ENCODE measurements at regions not wholly inside any gene's neighbourhood (a gene's known extent, or its start where the extent isn't known, plus 50 kb on each side); places are given as distances from the start of the nearest gene placed in this dataset.
"Not testable (repeated sequence)": the region's sequence is repeated elsewhere in the genome, so short reads cannot be mapped to it uniquely, and the experiment has no call there.

DNA sequence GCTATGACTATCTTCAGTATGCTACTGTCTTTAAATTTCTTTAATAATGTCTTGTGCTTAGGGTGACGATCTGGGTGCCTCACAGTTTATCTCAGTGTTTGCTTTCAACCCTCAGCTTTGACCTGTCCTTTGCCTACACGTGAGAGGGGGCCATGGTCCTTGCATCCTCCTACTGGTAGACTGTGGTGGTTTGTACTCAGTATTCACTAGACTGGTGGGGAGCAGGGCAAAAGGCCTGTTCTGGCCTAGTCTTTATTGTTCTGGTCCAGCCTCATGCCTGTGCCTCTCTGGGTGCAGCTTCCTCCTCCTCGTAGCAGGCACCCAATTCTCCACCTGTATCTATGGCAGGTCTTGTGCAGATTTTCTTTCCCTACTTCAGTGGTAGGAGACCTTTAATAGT, 354.9 kb downstream of the CD109 start:
- DNase-seq (ENCODE audit: low read depth in 2 of 2) = no peak

DNA sequence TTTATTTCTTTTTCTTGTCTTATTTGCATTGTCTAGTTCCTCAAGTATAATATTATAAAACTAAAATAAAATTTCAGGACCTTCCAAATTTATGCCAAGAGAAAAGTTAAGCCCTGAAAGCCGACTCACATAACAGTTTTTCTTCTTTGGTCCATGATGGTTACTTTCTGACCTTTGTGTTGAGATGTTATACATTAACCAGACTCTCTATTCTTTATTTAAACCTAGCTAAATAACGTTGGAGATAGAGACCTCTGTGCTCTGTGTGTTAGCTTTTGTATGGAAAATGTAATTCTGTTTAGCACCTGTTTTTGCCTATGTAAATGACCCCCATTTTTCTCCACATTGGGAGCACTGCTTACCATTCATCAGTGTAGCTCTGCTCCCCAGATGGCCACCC, 352.4 kb downstream of the CD109 start:
- DNase-seq (ENCODE audit: low read depth in 2 of 2) = no peak

DNA sequence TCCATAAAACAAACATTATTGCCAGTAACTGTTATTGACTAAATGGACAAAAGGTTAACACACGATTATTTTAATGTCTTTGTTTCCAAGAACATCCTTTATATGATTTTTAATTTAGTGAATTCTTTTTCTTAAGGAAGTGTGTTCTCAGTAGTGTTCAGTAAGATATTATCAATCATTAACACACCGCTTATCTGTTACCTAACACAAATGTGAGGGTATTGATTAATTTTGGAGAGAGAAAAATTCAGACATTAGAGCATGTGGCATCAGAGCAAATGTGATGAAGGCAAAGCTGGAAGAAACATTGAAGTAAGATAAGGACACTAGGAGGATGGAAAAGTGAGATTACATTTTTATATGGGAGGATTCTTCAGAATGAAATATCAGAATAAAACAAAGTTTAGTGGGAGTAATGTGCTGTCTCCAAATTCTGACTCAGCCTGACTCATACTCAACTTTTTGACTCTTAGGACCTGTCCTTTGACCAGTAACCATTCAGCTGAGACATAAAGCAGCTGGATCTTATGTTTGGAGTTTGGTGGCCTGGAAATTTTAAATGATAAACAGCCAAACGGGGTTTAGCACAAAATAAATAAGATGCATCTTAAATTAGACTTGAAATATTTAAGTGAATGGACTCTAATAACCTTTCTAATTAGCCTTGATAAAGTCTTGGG, 348.6 kb downstream of the CD109 start:
- no peak for DNase-seq (ENCODE audit: low read depth in 2 of 2)

GRCh38 chr6:74041420-74041819, 345.4 kb downstream of the CD109 start:
- no peak for DNase-seq (ENCODE audit: low read depth in 2 of 2)

DNA sequence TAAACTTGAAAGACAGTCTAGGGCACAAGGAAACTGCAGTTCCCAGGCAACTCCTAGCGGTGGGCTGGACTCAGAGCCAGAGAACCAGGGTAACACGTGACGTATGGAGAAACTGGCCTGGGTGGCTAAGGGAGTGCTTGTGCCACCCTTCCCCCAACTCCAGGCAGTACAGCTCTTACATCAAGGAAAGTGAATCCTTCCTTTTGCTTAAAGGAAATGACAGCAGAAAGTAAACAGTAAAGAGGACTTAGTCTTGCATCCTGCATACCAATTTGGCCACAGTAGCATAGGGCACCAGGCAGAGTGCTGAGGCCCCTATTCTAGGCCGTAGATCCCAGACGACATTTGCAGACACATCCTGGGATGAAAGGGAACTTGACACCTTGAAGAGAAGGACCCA, 322.8 kb downstream of the CD109 start:
- no peak for DNase-seq (ENCODE audit: low read depth in 2 of 2)

GRCh38 chr6:74015427-74015826, 319.4 kb downstream of the CD109 start:
- no peak for DNase-seq (ENCODE audit: low read depth in 2 of 2)

- DNase-seq (ENCODE audit: low read depth in 2 of 2) = no peak
Measured at GRCh38 chr6:74000666-74001490, 304.9 kb downstream of the CD109 start.

DNA sequence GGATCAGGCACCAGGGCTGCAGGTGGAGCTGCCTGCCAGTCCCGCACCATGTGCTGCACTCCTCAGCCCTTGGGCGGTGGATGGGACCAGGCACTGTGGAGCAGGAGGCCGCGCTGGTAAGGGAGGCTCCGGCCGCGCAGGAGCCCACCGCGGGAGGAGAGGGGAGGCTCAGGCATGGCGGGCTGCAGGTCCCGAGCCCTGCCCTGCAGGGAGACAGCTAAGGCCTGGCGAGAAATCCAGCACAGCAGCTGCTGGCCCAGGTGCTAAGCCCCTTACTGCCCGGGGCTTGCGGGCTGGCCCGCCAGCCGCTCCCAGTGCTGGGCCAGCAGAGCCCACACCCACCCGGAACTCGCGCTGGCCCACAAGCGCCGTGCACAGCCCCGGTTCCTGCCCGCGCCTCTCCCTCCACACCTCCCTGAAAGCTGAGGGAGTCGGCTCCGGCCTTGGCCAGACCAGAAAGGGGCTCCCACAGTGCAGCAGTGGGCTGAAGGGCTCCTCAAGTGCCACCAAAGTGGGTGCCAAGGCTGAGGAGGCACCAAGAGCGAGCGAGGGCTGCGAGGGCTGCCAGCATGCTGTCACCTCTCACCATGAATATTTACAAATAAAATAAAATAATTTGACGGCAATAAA, 294.7 kb downstream of the CD109 start:
- not testable (repeated sequence) for DNase-seq (ENCODE audit: low read depth in 2 of 2)

DNA sequence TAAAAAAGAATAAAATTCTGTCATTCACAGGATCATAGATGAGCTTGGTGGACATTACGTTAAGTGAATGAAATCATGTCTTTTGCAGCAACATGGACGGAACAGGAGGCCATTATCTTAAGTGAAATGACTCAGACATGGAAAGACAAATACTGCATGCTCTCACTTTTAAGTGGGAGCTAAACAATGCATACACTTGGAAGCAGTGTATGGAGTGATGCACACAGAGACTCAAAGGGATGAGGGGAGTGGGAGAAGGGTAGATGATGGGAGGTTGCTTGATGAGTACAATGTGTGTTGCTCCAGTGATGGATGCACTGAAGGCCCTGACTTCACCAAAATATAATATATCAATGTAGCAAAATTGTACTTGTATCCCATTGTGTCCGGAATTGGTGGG, 293.4 kb downstream of the CD109 start:
- DNase-seq (ENCODE audit: low read depth in 2 of 2) = no peak

DNA sequence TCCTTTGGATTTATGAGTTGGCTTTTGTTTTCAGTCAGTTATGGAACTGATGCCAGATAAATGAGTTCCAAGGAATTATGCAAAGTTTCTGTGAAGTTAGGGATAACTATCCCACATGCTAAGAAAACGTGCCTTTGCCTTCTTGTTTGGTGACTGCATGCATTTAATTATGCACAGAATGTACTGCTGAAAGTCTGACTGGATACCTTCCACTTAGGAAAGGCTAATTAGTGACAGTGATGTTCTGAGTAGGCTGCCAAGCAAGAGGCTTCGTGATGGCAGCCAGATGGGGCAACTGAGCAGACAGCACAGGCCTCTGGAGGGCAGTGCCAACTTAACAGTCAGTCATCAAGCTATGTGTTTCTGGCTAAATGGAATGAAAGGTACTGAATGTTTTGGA, 289.9 kb downstream of the CD109 start:
- DNase-seq (ENCODE audit: low read depth in 2 of 2) = peak; percentile 86

DNA sequence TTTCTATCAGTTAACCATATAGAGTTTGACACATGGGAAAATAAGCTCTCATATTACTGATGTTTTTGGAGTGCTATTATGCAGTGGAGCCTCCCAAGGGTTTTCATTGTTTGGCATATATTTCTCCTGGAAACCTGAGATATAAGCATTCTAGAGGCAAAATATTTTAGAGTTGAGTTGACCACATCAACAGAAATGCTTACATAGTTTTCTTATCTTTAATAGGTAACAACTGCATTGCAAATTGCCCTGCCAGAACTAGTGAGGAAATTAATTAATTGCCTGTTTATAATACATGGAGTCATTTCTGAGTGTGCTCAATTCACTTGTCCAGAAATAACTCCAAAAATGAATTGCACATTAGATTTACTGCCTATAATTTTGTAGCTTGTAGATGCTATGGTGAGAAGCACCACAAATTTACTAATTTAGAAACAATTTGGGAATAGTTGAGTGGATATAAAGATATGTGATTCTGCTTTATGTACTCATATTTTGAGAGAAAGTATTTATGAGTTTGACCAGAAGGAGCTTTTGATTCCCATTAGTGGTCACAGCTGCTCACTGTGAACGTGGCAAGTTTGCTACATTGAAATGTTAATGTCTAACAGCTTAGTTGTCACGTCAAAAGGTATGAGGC, 288.7 kb downstream of the CD109 start:
- DNase-seq (ENCODE audit: low read depth in 2 of 2) = peak; percentile 69 to 74

- DNase-seq (ENCODE audit: low read depth in 2 of 2) = peak; percentile 72 to 78
Measured at GRCh38 chr6:73983367-73983766, 287.4 kb downstream of the CD109 start.

- DNase-seq (ENCODE audit: low read depth in 2 of 2) = no peak
Measured at GRCh38 chr6:73980096-73980495, 284.1 kb downstream of the CD109 start.

DNA sequence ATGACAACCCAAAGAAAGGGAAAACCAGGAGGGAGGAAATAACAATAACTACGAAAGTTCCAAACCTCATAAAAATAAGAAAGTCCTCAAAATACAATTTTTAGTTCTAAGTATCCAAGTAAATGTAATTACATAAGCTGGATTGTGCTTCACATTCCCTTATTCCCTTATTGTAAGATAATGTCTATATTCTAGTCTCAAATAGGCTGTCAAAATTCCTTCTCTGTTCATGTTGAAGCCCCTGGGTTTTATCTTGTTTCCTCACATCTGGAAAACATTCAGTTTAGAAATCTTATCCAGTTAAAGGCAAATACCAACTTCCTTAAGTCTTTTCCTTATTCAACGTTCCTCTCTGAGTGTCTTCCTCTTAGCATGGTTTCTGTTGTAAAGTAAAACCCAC, 282.3 kb downstream of the CD109 start:
- DNase-seq (ENCODE audit: low read depth in 2 of 2) = no peak

- DNase-seq (ENCODE audit: low read depth in 2 of 2) = not testable (repeated sequence)
Measured at GRCh38 chr6:73972518-73972917, 276.5 kb downstream of the CD109 start.

DNA sequence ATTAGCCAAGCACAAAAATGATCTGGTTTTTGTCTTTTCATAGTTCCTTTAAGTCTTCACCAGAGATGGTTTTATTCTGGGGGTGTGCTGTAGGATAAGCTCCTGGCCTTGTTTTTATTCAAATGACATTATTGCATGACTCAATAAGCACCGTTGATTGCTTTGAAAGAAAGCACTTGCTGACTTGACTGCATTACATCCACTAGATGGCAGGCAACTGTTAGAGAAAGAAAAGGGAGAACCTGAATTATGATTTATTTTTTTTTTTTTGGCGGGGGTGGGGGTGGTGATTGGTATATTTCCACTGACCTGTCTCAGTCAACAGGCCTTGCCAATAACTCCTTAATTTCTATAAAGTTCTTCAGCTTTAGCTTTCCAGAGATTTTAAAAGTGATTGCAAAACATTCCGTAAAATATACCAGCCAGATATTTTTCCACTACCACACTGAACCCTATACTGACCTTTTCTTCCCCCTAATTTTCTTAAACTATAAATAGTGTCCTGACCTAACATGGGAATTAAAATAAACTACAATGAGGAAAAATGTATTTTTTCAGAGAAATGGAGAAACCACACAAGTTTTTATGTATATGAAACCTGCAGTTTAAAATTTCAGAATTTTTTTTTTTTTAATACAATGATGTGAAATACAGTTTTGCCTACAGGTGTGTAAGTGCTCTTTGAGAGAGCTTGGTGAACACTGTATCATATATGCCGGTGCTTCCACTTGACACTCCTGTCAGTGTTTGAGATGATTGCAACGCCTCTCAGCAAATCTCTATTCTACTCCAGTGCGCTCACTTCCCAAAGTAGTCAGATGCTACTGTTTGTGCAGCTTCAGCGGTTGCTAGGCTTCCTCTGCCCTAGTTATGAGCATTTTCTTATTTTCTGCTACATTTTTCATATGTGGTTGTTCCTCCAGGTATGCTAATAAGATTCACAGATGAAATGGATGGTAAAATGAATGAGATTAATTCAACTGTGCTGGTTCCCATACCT, 274.3 kb downstream of the CD109 start:
- peak; percentile 62 to 68 for DNase-seq (ENCODE audit: low read depth in 2 of 2)

DNA sequence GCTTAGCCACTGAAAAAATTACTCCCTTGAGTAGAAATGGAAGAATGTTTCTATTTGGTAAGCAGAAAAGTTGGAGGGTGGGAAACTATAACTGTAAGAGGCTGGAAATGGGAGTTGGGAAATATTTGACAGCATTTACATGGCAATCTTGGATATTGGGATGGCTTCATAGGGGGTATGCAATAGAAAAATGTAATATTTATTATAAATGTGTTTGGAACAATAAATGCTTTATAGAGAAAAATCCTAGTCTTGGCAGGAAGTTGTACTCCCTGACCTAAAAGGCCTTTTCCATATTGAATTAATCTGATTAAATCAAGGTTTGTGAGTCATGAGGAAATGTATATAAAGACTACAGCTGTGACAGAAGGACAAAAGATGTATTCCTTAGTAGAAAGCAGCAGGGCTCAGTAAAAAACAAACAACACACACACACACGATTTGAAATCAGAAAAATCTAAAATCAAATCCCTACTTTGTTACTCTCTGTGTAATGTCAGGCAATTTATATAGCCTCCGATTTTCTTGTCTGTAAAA, 272.3 kb downstream of the CD109 start:
- DNase-seq (ENCODE audit: low read depth in 2 of 2) = no peak

- DNase-seq (ENCODE audit: low read depth in 2 of 2) = no peak
Measured at GRCh38 chr6:73965539-73966029, 269.6 kb downstream of the CD109 start.

DNA sequence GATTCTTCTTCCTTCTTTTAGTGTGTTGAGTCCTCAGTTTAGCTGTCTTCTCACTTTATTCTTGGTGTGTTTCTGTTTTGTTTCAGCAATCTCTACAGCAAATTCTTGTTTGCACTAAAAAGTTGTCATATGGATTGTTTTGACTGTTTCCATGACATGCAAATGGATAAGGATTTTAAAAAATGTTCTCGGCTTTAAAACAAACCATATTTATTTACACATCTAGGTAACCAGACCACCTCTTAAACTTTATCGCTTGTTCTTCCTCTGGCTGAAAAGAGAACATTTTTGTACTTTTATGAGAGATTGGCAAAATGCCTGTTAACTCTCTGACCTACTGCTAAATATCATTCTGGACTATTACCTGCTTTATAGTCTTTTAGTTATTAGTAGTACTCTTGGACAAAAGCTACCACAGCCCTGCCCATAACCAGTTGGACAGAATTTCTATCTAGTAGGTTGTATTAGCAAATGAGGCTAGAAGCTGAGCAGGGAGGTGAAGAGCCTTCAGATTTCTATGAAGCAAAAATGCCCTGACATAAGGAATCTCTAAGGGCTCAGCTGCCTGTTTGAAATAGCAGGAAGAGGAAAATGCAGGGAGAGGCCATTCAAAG, 268.3 kb downstream of the CD109 start:
- no peak for DNase-seq (ENCODE audit: low read depth in 2 of 2)

DNA sequence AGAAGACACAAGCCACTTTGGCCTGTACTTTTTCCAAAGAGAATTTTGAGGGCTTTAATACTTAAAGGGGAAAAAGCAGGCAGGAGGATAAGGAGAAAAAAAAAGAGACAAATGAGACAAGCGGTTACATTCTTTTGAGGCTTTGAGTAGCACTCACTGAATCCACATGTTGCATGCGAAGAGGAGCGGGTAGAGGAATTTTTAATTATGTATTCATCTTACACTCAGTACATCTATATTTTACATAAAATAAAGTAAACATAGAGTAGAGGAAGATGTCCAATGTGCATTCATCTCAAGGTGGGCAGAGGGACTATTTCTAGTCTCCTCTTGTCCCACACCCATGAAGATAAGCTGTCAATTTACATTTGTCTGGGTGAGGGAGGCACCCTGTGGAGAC, 266.9 kb downstream of the CD109 start:
- DNase-seq (ENCODE audit: low read depth in 2 of 2) = no peak

Data from fibroblast of skin of left quadriceps (primary cell).